ENCODE measurements at regions not wholly inside any gene's neighbourhood (a gene's known extent, or its start where the extent isn't known, plus 50 kb on each side); places are given as distances from the start of the nearest gene placed in this dataset.

GRCh38 chr2:140136861-140137260 lies 1356.7 kb upstream of the NXPH2 start:
- Mint-ChIP-seq H3K27ac (no peak overlapping the region), H3K27me3 (no peaks in the 10 kb centered on the region), H3K4me1 (no peaks in the 10 kb centered on the region), H3K4me3 (no peak overlapping the region), H3K9me3 (ENCODE audit: insufficient read depth) (no peaks in the 10 kb centered on the region)
- Histone ChIP-seq H3K9ac (ENCODE audit: low read length) (no peak overlapping the region), H4K20me1 (ENCODE audit: control insufficient read depth, insufficient read depth, low read length, poor library complexity, severe bottlenecking) (no peaks in the 10 kb centered on the region), H3K36me3 (replicated peaks in 1 of 2; ENCODE audit: control extremely low read depth in 1 of 2, control insufficient read depth in 1 of 2, extremely low read depth in 1 of 2, insufficient read depth in 2 of 2, low read length in 1 of 2) (no peaks in the 10 kb centered on the region), H3K4me2 (replicated peaks; ENCODE audit: low read depth, low read length, poor library complexity, severe bottlenecking) (no peak overlapping the region), H3K79me2 (ENCODE audit: control insufficient read depth, insufficient read depth, low read length) (no peaks in the 10 kb centered on the region), H3K27ac (ENCODE audit: low read length in 2 of 2) (no peak overlapping the region), H3K4me1 (ENCODE audit: control insufficient read depth in 2 of 2, insufficient read depth in 2 of 2, low read length in 2 of 2) (no peaks in the 10 kb centered on the region), H2AFZ (ENCODE audit: insufficient read depth, low read depth, low read length, poor library complexity, severe bottlenecking) (no peak overlapping the region), H3K4me3 (ENCODE audit: control extremely low read depth in 1 of 5, extremely low read depth in 1 of 5, insufficient read depth in 1 of 5, low read depth in 2 of 5, low read length in 4 of 5) (no peak overlapping the region), H3K9me3 (ENCODE audit: control extremely low read depth in 1 of 3, control insufficient read depth in 2 of 3, insufficient read depth in 1 of 3, low read length in 2 of 3) (peaks cover 0 to 3% (median 0%) of the 10 kb centered on the region in 3 donors), H3K27me3 (replicated peaks in 1 of 4; ENCODE audit: control extremely low read depth in 1 of 4, control insufficient read depth in 3 of 4, insufficient read depth in 4 of 4, low read length in 3 of 4) (no peaks in the 10 kb centered on the region)
- TF ChIP-seq EZH2 (IDR thresholded peaks at IDR 0.05; ENCODE audit: borderline replicate concordance, insufficient read depth, low read depth, low read length, poor library complexity, severe bottlenecking) = no peak
- TF ChIP-seq, protein P1, sequence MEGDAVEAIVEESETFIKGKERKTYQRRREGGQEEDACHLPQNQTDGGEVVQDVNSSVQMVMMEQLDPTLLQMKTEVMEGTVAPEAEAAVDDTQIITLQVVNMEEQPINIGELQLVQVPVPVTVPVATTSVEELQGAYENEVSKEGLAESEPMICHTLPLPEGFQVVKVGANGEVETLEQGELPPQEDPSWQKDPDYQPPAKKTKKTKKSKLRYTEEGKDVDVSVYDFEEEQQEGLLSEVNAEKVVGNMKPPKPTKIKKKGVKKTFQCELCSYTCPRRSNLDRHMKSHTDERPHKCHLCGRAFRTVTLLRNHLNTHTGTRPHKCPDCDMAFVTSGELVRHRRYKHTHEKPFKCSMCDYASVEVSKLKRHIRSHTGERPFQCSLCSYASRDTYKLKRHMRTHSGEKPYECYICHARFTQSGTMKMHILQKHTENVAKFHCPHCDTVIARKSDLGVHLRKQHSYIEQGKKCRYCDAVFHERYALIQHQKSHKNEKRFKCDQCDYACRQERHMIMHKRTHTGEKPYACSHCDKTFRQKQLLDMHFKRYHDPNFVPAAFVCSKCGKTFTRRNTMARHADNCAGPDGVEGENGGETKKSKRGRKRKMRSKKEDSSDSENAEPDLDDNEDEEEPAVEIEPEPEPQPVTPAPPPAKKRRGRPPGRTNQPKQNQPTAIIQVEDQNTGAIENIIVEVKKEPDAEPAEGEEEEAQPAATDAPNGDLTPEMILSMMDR (IDR thresholded peaks at IDR 0.05) = no peak
- ChIA-PET POLR2A (no interaction called here), CTCF (no interaction called here)
- no CpG with 5 or more reads among the region's 1 CpG for WGBS (ENCODE audit: insufficient coverage)
- DNase-seq (no peak), ATAC-seq (ENCODE audit: low read depth) (no peak)
- intact Hi-C loops (cut with micrococcal nuclease) = no loop called here

DNA sequence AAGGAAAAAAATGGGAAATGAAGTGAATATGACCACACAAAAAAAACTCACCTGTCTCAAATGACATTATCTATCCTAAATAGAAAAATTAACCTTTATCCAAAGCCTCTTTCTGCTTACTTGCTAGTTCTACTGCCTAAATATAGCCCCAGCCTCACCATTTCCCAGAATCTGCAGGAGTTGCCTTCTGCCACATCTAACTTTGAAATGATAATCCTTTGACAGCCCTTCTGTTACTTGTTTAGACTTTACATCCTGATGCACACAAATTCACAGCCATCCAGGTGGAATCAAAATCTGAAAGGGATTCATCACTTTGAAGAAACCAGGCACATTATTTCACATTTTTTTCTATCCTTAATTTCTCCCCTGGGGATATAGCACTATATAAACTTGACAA lies 1356.2 kb upstream of the NXPH2 start:
- H3K27me3 Mint-ChIP-seq = no peaks in the 10 kb centered on the region
- no peak overlapping the region for H3K4me3 Mint-ChIP-seq
- no peaks in the 10 kb centered on the region for H3K4me1 Mint-ChIP-seq
- H3K9me3 ChIP-seq (ENCODE audit: control extremely low read depth in 1 of 3, control insufficient read depth in 2 of 3, insufficient read depth in 1 of 3, low read length in 2 of 3) = peaks cover 0 to 3% (median 0%) of the 10 kb centered on the region in 3 donors
- intact Hi-C loops (cut with micrococcal nuclease) = no loop called here
- no peaks in the 10 kb centered on the region for H3K27me3 ChIP-seq (replicated peaks in 1 of 4; ENCODE audit: control extremely low read depth in 1 of 4, control insufficient read depth in 3 of 4, insufficient read depth in 4 of 4, low read length in 3 of 4)
- CTCF ChIA-PET = no interaction called here
- H3K36me3 ChIP-seq (replicated peaks in 1 of 2; ENCODE audit: control extremely low read depth in 1 of 2, control insufficient read depth in 1 of 2, extremely low read depth in 1 of 2, insufficient read depth in 2 of 2, low read length in 1 of 2) = no peaks in the 10 kb centered on the region
- H3K9ac ChIP-seq (ENCODE audit: low read length) = no peak overlapping the region
- no peak overlapping the region for H3K27ac Mint-ChIP-seq
- H2AFZ ChIP-seq (ENCODE audit: insufficient read depth, low read depth, low read length, poor library complexity, severe bottlenecking) = no peak overlapping the region
- no peaks in the 10 kb centered on the region for H3K79me2 ChIP-seq (ENCODE audit: control insufficient read depth, insufficient read depth, low read length)
- no peak overlapping the region for H3K27ac ChIP-seq (ENCODE audit: low read length in 2 of 2)
- no peaks in the 10 kb centered on the region for H3K9me3 Mint-ChIP-seq (ENCODE audit: insufficient read depth)
- POLR2A ChIA-PET = no interaction called here
- H3K4me2 ChIP-seq (replicated peaks; ENCODE audit: low read depth, low read length, poor library complexity, severe bottlenecking) = no peak overlapping the region
- H3K4me1 ChIP-seq (ENCODE audit: control insufficient read depth in 2 of 2, insufficient read depth in 2 of 2, low read length in 2 of 2) = no peaks in the 10 kb centered on the region
- TF ChIP-seq EZH2 (IDR thresholded peaks at IDR 0.05; ENCODE audit: borderline replicate concordance, insufficient read depth, low read depth, low read length, poor library complexity, severe bottlenecking) = no peak
- TF ChIP-seq, protein P1 (IDR thresholded peaks at IDR 0.05) = no peak
- DNase-seq (no peak), ATAC-seq (ENCODE audit: low read depth) (no peak)
- no peak overlapping the region for H3K4me3 ChIP-seq (ENCODE audit: control extremely low read depth in 1 of 5, extremely low read depth in 1 of 5, insufficient read depth in 1 of 5, low read depth in 2 of 5, low read length in 4 of 5)
- H4K20me1 ChIP-seq (ENCODE audit: control insufficient read depth, insufficient read depth, low read length, poor library complexity, severe bottlenecking) = no peaks in the 10 kb centered on the region

Data from B cell (primary cell).